Ramos (cell line): ENCODE measurements at regions not wholly inside any gene's neighbourhood (a gene's known extent, or its start where the extent isn't known, plus 50 kb on each side); places are given as distances from the start of the nearest gene placed in this dataset.

Experiments
- in situ Hi-C: fragments of 300-500 bp; cut with MboI; formaldehyde crosslinking; loops from one replicate; pipeline ENCODE4 v1.14.3; 2022; ENCODE audit warnings: low sequenced_read_pairs; ENCODE audit not compliant: unreplicated experiment

- in situ Hi-C loops: no loop called here
Measured at GRCh38 chr2:5394223-5394622, 298.0 kb upstream of the SOX11 start.

GRCh38 chr2:5401115-5401657 lies 291.0 kb upstream of the SOX11 start:
- in situ Hi-C loops: no loop called here

- in situ Hi-C loops: no loop called here
Measured at GRCh38 chr2:5403392-5403791, 288.8 kb upstream of the SOX11 start.

GRCh38 chr2:5409898-5410381 lies 282.2 kb upstream of the SOX11 start:
- in situ Hi-C loops: no loop called here

GRCh38 chr2:5410991-5411700 lies 281.0 kb upstream of the SOX11 start:
- in situ Hi-C loops: no loop called here

GRCh38 chr2:5412001-5412400 lies 280.2 kb upstream of the SOX11 start:
- in situ Hi-C loops: no loop called here

GRCh38 chr2:5433855-5434254 lies 258.3 kb upstream of the SOX11 start:
- in situ Hi-C loops: no loop called here

GRCh38 chr2:5437375-5437774 lies 254.8 kb upstream of the SOX11 start:
- in situ Hi-C loops: no loop called here

- in situ Hi-C loops: no loop called here
Measured at GRCh38 chr2:5440174-5440573, 252.0 kb upstream of the SOX11 start.

GRCh38 chr2:5442736-5443135 lies 249.4 kb upstream of the SOX11 start:
- in situ Hi-C loops: no loop called here

GRCh38 chr2:5444168-5444567 lies 248.0 kb upstream of the SOX11 start:
- in situ Hi-C loops: no loop called here

- in situ Hi-C loops: no loop called here
Measured at GRCh38 chr2:5444854-5445253, 247.3 kb upstream of the SOX11 start.

GRCh38 chr2:5449867-5450266 lies 242.3 kb upstream of the SOX11 start:
- in situ Hi-C loops: no loop called here

- in situ Hi-C loops: no loop called here
Measured at GRCh38 chr2:5453220-5454050, 238.7 kb upstream of the SOX11 start.

- in situ Hi-C loops: no loop called here
Measured at GRCh38 chr2:5454051-5454390, 238.2 kb upstream of the SOX11 start.

- in situ Hi-C loops: no loop called here
Measured at GRCh38 chr2:5459041-5459440, 233.1 kb upstream of the SOX11 start.

GRCh38 chr2:5464657-5465056 lies 227.5 kb upstream of the SOX11 start:
- in situ Hi-C loops: no loop called here

- in situ Hi-C loops: no loop called here
Measured at GRCh38 chr2:5465859-5466258, 226.3 kb upstream of the SOX11 start.

GRCh38 chr2:5467178-5467905 lies 224.8 kb upstream of the SOX11 start:
- in situ Hi-C loops: no loop called here

GRCh38 chr2:5472673-5473072 lies 219.5 kb upstream of the SOX11 start:
- in situ Hi-C loops: no loop called here

- in situ Hi-C loops: no loop called here
Measured at GRCh38 chr2:5473635-5474034, 218.5 kb upstream of the SOX11 start.
